ENCODE measurements at regions not wholly inside any gene's neighbourhood (a gene's known extent, or its start where the extent isn't known, plus 50 kb on each side); places are given as distances from the start of the nearest gene placed in this dataset.
"Not testable (repeated sequence)": the region's sequence is repeated elsewhere in the genome, so short reads cannot be mapped to it uniquely, and the experiment has no call there.

DNA sequence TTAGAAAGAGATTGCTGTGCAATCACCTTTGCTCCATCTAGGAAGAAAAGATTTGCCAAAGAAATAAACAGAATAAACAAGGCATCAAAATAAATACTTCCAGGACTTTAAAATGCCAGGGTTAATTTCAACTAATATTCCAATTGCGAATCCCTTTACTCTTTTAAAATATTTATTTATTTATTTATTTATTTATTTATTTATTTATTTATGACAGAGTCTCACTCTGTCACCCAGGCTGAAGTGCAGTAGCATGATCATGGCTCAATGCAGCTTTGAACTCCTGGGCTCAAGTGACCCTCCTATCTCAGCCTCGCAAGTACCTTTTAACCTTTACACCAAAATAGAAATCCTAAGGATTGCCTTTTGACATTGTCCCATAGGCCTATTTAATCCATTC, 191.1 kb downstream of the EDN1 start:
- DNase-seq, result no peak

- DNase-seq, result no peak
These were observed 191.7 kb downstream of the EDN1 start for GRCh38 chr6:12481850-12482249.

DNA sequence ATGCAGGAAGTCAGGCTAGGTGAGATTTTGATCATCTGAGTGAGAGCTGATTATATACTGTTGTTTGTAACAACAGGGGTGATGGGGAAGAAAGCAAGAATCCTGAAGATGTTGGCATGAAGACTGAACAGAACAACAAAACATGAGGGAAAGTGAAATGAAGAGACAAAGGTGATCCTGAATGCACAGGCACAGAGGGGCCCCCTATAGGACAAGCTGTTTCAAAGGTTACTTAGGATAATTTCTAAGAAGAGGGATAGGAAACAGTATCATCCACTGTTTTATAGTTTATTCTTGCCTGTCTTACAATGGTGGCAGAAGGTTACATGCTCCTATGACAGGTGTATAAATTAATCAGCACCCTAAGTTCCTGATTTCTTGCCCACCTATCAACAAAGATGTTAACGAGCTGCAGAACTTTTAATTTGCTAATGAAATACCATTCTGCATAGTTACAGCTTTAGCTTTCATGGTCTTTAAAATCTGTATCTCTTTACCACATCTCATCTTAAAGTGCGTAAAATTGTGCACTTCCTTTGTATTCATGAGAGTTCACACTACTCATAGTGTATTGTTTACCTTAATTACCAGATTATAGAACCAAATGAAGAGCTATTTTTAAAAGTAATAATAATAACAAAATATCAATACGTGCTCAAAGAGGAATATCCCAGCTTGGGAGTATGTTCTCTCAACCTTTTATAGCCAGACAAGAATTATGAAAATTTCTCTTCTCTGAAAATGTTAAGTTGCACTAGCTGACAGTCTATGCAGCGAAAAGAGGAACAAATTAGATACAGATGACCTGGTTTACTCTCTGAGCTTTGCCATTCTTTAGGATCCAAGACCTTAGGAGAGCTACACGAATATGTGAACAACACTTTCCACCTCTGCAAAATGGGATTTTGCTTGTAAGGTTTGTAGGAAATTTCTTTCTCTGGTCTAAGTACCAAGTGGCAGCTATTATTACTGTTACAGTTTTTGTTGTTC, 192.5 kb downstream of the EDN1 start:
- DNase-seq, result peak; percentile 31

GRCh38 chr6:12483712-12484111, 193.6 kb downstream of the EDN1 start:
- no peak for DNase-seq

DNA sequence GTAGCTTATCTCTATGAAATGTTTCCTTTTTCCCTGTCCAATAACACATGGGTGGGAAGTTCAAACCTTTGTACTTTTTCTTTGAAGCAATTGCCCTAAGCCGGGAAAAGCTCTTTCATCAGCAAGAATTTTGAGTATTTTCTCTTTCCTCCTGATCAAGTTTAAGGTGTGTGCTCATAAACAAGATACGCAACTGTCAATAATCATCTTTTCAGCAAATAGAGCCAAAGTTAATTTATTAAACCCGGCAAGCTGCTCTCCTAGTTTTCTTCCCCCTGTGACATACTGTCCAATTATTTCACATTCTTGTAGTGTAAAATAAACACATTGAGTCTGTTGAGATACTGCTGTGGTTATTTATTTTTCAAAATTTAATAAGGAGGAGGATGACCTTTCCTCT, 194.4 kb downstream of the EDN1 start:
- no peak for DNase-seq

DNA sequence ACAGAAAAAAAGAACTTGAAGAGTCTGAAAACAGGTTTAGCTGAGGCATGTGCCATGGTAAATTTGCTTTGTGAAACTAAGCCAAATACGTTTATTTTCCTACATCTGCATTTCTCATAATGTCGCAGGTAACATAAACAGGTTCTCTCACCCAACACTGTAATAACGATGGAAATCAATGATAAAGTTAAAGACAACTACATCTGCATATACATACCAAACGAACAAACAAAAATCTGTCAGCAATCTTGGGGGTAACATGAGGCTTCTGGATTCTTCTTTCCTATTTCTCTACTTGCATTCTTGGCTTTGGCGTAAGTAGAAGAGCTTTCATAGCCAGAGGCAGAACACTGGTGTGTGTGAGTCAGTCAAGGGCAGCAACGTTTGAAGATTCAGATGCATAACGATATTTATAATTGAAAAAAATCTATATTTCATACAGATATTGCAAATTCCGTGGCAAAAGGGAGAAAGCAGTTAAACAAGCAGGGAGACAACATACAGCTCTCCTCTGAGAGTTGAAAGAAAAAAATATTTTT, 195.1 kb downstream of the EDN1 start:
- DNase-seq, result no peak

DNA sequence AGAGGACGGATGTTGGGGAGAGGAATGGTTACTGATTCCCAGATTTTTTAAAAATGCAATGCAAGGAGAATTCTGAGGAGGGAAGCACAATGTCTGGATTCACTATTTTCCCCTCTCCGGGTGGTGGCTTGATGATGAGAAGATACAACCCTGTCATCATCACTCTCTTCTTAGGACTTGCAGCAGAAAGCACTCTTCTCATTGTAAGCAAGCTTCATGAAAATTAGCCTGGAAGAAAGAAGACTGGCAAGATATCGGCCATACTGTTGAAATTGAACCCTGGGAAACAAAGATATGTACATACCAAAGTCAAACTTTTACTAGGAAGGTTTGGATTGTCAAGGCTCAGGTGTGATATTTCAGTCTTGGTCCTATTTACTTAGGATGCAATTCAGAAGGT, 195.7 kb downstream of the EDN1 start:
- DNase-seq, result no peak

GRCh38 chr6:12490351-12490903, 200.3 kb downstream of the EDN1 start:
- no peak for DNase-seq

- no peak for DNase-seq
These were observed 200.9 kb downstream of the EDN1 start for GRCh38 chr6:12490904-12491571.

- DNase-seq, result not testable (repeated sequence)
These were observed 202.8 kb downstream of the EDN1 start for GRCh38 chr6:12492929-12493328.

DNA sequence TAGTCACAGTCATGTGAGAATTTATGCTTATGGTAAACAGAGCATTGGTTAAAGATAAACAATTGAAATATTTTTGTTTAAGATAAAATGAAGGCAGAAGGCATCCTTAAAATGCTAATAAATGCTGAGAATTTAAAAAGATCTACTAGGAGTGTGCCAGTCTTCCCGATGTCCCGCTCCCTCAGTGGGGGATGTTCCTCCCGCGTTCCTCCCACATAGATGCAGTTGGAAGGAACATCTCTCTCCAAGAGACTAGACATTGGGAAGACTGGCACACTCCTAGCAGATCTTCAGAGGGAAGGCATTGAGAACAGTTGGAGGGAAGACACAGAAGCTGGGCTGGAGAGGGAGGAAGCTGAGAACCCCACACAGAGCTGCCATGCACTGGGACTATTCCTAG, 203.3 kb downstream of the EDN1 start:
- DNase-seq, result no peak

DNA sequence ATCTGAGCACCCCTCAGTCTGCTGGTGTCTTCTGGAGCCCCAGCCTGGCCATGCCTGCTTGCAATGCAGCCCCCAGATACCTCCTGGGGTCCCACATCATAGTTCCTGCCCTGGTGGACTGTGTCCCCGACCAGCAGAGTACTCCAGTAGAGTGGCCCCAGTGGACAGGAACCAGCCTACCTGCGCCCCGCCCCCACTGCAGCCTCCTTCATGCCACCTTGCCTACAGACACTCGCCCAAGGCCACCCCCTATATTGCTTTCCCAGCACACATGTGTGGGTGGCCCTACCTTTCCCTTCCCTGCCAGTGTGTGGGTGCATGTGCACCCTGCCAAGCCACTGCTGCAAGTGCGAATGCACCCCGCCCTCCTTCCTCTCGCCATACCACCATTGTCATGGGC, 204.0 kb downstream of the EDN1 start:
- no peak for DNase-seq

- DNase-seq, result no peak
These were observed 211.8 kb downstream of the EDN1 start for GRCh38 chr6:12501990-12502389.

DNA sequence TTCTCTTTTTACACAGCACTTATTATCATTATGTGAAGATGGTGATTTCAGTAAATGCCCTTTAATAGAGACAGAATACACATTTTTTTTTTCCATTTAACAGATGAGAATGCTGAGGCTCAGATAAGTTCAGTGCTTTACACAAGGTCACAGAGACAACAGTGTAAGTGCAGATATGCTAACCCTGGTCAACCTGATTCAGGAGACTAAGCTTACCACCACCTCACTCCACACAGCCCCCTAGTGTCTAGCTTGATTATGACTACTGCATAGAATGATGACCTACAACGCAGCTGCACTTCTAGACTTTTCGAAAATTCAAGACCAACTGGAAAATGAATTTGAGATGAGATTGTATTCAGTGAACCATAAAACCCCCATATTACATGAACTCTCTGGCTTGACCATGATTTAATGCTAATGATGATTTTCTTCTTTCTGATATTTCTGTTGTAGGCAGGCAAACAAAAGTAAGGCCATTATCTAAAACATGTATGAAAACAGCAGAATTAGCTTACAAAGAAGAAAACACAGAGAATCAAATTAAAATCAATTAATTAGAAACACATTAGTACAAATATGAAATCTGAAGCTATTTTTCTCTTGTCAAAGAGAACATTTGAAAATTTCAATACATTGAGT, 212.1 kb upstream of the PHACTR1 start:
- DNase-seq, result peak; percentile 79

- DNase-seq, result no peak
These were observed 211.1 kb upstream of the PHACTR1 start for GRCh38 chr6:12505486-12505885.

DNA sequence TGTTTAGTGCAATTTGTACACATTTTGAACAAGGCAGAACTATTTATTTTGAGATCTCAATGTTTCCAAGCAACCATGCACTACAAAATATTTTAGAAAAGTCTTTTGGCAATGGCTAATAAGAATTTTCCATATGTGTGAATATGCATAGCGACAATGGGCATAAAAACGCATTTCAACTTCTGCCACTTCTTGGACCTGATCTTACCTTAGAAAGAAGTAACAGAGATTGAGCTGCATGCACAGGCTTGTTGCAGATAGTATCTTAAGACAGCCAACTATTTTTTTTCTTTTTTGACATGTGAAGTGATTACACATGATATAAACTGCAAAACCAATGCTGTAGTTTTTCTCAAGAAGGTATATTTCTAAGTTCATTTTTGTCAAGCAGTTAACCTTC, 210.4 kb upstream of the PHACTR1 start:
- no peak for DNase-seq

DNA sequence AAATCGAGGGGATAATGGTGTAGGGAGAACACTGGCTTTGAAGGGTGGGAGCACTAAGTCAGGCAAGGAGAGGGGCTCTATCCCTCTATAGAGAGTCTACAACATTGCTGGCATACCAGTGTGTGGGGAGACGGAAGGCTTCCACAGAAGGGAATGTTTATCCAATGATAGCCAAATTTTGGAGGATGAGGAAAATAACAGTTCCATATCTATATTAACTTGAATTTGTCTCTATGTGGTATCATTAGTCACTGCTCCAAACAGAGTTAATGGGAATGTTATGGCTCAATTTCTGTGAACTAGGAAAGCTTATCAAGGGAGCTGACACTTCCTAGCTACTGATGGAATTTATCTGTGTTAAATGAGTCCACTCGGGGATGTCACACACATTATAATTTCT, 208.9 kb upstream of the PHACTR1 start:
- no peak for DNase-seq

GRCh38 chr6:12508553-12508952, 208.0 kb upstream of the PHACTR1 start:
- no peak for DNase-seq

DNA sequence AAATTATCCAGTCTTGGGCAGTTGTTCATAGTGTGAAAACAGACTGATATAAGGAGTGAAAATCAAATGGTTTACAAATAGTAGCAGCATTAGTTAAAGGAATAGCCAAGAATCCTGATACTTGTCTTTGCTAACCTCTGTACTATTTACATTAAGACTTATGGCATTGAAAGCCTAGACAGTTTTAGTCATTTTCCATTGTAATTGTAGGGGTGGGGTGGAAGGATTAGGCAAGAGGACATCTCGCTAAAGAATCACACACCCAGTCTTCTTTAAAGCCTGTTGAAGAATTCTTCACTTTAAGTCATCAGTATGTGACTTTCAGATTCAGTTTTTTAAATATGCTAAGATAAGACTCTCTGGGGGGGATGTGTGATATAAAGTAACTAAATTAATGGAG, 207.5 kb upstream of the PHACTR1 start:
- DNase-seq, result no peak

DNA sequence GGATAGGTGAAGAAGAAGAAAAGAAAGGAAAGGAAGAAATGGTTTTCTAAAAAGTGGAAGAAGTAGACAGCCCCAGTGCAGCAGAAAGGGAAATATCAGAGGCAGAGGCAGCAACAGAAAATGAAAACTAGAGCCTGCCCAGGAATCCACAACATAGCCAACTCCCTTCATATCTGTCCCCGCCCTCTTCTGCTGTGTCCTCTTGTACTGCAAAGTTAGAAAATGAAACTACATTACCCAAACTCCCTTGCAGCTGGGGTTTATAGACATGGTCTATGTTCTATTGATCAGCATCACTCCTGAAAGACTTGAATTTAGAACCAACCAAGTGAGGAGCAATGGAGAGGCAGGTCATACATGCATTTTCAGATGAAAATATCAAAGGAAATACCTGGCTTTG, 200.5 kb upstream of the PHACTR1 start:
- peak; percentile 28 for DNase-seq

DNA sequence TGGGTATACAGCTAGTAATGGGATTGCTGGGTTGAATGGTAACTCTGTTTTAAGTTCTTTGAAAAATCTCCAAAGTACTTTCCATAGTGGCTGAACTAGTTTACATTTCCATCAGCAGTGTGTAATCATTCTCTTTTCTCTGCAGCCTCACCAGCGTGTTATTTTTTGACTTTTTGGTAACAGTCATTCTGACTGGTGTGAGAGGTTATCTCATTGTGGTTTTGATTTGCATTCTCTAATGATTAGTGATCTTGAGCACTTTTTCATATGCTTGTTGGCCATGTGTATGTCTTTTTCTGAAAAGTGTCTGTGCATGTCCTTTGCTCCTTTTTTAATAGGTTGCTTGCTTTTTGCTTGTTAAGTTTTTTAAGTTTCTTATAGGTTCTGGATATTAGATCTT, 194.2 kb upstream of the PHACTR1 start:
- DNase-seq, result no peak

DNA sequence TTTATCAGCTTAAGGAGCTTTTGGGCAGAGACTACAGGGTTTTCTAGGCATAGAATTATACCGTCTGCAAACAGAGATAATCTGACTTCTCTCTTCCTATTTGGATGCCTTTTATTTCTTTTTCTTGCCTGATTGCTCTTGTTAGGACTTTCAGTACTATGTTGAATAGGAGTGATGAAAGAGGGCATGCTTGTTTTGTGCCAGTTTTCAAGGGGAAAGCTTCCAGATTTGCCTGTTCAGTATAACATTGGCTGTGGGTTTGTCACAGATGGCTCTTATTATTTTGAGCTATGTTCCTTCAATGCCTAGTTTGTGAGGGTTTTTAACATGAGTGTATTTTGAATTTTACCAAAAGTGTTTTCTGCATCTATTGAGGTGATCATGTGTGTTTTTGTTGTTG, 192.8 kb upstream of the PHACTR1 start:
- DNase-seq, result no peak

DNA sequence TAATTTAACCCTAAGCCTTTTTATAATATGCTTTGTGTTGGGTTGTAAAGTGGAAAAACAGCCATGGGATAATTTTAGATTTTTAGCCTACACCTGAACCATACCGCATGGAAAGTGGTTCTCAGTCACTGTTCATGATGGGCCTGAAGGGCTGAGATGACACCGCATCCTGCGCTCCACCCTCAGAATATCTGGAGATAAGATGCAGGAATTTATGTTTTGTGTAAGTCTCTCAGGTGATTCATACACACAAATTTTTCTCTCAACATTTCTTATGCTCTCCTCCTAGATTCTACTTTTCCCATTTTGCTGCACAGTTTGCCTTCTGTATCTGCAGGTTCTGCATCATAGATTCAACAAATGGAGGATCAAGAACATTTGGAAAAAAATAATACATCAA, 191.3 kb upstream of the PHACTR1 start:
- DNase-seq, result no peak

All from DMS53 (cell line).